Fibroblast of skin of left biceps (primary cell): ENCODE measurements at regions not wholly inside any gene's neighbourhood (a gene's known extent, or its start where the extent isn't known, plus 50 kb on each side); places are given as distances from the start of the nearest gene placed in this dataset.
"Not testable (repeated sequence)": the region's sequence is repeated elsewhere in the genome, so short reads cannot be mapped to it uniquely, and the experiment has no call there.

Experiments
- DNase-seq, 2 experiments: peaks; one replicate each; pipeline ENCODE4 v3.0.0-alpha.2; 2013; ENCODE audit warnings: low read depth in 2 of 2

GRCh38 chr9:25731895-25732794, 53.9 kb upstream of the TUSC1 start:
- not testable (repeated sequence) for DNase-seq
